ENCODE measurements at regions not wholly inside any gene's neighbourhood (a gene's known extent, or its start where the extent isn't known, plus 50 kb on each side); places are given as distances from the start of the nearest gene placed in this dataset.

DNA sequence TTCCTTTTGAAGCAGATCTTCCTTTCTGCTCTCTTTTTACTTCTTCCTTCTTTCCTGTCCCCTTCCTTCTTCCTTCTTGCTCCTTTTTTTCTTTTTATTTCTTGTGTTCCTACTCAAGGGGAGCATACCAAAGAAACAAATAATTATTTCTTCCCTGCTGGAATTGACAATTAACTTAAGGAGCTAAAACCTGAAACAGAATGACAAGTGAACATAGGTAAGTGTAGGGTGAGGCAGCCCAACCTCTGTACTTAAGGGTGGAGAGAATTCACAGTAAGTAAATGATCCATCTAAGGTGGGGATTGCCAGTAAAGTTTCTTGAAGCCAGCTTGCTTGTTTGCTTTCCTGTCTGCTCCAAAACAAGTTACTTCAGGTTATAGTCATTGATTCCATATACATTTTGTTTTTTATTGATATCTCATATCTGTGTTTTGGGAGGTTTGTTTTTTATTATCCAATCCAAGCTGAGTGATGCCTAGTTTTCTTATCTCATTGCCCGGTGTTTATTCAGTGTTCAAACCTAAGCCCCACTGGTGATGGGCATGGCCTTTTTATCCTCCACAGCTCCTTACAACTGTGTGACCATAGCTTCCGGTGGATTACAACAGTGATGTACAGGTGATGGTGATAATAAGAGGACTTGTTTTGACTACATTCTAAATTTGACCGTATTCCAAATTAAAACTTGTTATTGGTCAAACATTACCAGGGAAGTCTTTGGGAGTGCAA lies 133.2 kb upstream of the IVNS1ABP start:
- TF ChIP-seq CTCF (IDR thresholded peaks at IDR 0.05): no peak
- TF ChIP-seq POLR2A (IDR thresholded peaks at IDR 0.05): no peak
